ENCODE measurements at regions not wholly inside any gene's neighbourhood (a gene's known extent, or its start where the extent isn't known, plus 50 kb on each side); places are given as distances from the start of the nearest gene placed in this dataset.

GRCh38 chr11:104657083-104657482 is 241.2 kb downstream of the CASP12 start:
- no peak for DNase-seq (ENCODE audit: extremely low spot score)
- WGBS, result 96% methylated on average over 2 of the region's 2 CpGs
- Histone ChIP-seq H3K27me3 (no peaks in the 10 kb centered on the region), H3K36me3 (no peaks in the 10 kb centered on the region), H3K4me1 (no peaks in the 10 kb centered on the region), H3K9me3 (no peaks in the 10 kb centered on the region), H3K27ac (replicated peaks in 1 of 4) (no peak overlapping the region), H3K4me3 (no peak overlapping the region)
- TF ChIP-seq CTCF (IDR thresholded peaks at IDR 0.05), result no peak
- TF ChIP-seq POLR2A (IDR thresholded peaks at IDR 0.05; ENCODE audit: low read depth), result no peak
- no peak for TF ChIP-seq EP300 (IDR thresholded peaks at IDR 0.05)
- intact Hi-C loops (cut with DNase I), result no loop called here

DNA sequence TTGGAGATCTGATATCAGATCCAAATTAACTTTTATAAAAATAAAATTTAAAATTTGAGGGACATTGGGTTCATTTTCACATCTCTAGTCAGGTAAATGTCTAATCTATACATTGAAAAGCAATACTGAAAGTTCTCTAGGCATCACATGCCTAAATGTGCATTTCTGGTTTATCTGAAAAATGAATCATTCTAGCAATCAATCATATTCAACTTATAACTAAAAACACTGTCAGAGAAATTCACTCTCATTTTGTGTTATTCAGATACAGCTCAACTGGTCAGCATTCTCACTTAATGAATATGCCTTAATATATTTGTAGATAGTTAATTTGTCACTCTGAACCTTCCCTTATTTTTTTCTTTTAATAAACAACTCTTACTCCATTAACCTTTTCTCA is 243.2 kb downstream of the CASP12 start:
- Histone ChIP-seq H3K27me3 (no peaks in the 10 kb centered on the region), H3K4me1 (no peaks in the 10 kb centered on the region), H3K27ac (replicated peaks in 1 of 4) (no peak overlapping the region), H3K36me3 (no peaks in the 10 kb centered on the region), H3K9me3 (no peaks in the 10 kb centered on the region), H3K4me3 (no peak overlapping the region)
- intact Hi-C loops (cut with DNase I), result no loop called here
- no peak for DNase-seq (ENCODE audit: extremely low spot score)
- no peak for TF ChIP-seq POLR2AphosphoS5 (IDR thresholded peaks at IDR 0.05)

- DNase-seq (ENCODE audit: extremely low spot score), result no peak
- no peak overlapping the region for H3K27ac ChIP-seq (replicated peaks in 1 of 4)
- no peaks in the 10 kb centered on the region for H3K27me3 ChIP-seq
- TF ChIP-seq POLR2AphosphoS5 (IDR thresholded peaks at IDR 0.05), result no peak
- TF ChIP-seq CTCF (IDR thresholded peaks at IDR 0.05), result no peak
- no peak for TF ChIP-seq EP300 (IDR thresholded peaks at IDR 0.05)
- TF ChIP-seq POLR2A (IDR thresholded peaks at IDR 0.05; ENCODE audit: low read depth), result no peak
- H3K4me3 ChIP-seq, result no peak overlapping the region
- H3K36me3 ChIP-seq, result no peaks in the 10 kb centered on the region
- 87% methylated on average over 1 of the region's 1 CpG for WGBS
- H3K9me3 ChIP-seq, result no peaks in the 10 kb centered on the region
- intact Hi-C loops (cut with DNase I), result no loop called here
- H3K4me1 ChIP-seq, result no peaks in the 10 kb centered on the region
Measured at GRCh38 chr11:104654181-104654813, 244.0 kb downstream of the CASP12 start.

DNA sequence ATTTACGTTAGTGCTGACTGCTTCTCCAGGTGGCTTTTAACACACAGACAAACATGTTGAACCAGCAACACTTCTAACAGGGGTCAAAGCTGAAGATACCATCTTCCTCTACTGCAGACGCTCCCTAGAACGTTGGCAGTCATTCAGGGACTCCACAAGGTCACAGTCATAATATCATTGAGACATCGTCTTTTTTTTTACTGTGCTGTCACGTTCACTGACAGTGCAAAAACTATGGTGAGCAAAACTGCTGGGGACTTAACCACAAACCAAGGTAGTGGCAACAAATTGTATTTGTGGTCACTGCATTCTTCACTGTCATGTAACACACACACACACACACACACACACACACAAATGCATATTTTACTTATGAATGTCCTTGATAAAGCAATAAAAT is 244.9 kb downstream of the CASP12 start:
- Histone ChIP-seq H3K4me1 (no peaks in the 10 kb centered on the region), H3K27me3 (no peaks in the 10 kb centered on the region), H3K4me3 (peak overlapping the region in 2 of 4 donors; percentile 17 to 32), H3K9me3 (no peaks in the 10 kb centered on the region), H3K36me3 (no peaks in the 10 kb centered on the region), H3K27ac (replicated peaks in 1 of 4) (no peak overlapping the region)
- TF ChIP-seq POLR2AphosphoS5 (IDR thresholded peaks at IDR 0.05), result no peak
- TF ChIP-seq CTCF (IDR thresholded peaks at IDR 0.05), result no peak
- TF ChIP-seq EP300 (IDR thresholded peaks at IDR 0.05), result no peak
- TF ChIP-seq POLR2A (IDR thresholded peaks at IDR 0.05; ENCODE audit: low read depth), result no peak
- no peak for DNase-seq (ENCODE audit: extremely low spot score)
- WGBS, result 26% methylated on average over 5 of the region's 5 CpGs
- intact Hi-C loops (cut with DNase I), result no loop called here

- DNase-seq (ENCODE audit: extremely low spot score), result no peak
- TF ChIP-seq POLR2AphosphoS5 (IDR thresholded peaks at IDR 0.05), result no peak
- TF ChIP-seq POLR2A (IDR thresholded peaks at IDR 0.05; ENCODE audit: low read depth), result no peak
- TF ChIP-seq EP300 (IDR thresholded peaks at IDR 0.05), result no peak
- no peak for TF ChIP-seq CTCF (IDR thresholded peaks at IDR 0.05)
- no peaks in the 10 kb centered on the region for H3K9me3 ChIP-seq
- 39% methylated on average over 4 of the region's 4 CpGs for WGBS
- no peaks in the 10 kb centered on the region for H3K36me3 ChIP-seq
- no peak overlapping the region for H3K27ac ChIP-seq (replicated peaks in 1 of 4)
- no peaks in the 10 kb centered on the region for H3K4me1 ChIP-seq
- H3K27me3 ChIP-seq, result no peaks in the 10 kb centered on the region
- intact Hi-C loops (cut with DNase I), result no loop called here
- peak overlapping the region in 2 of 4 donors; percentile 17 to 32 for H3K4me3 ChIP-seq
Measured at GRCh38 chr11:104652996-104653395, 245.3 kb downstream of the CASP12 start.

Data from esophagus muscularis mucosa (tissue), 4 donors.